Endothelial cell of umbilical vein (primary cell): ENCODE measurements at regions not wholly inside any gene's neighbourhood (a gene's known extent, or its start where the extent isn't known, plus 50 kb on each side); places are given as distances from the start of the nearest gene placed in this dataset.

ENCODE experiments used
- BruUV-seq: library from RNA; stranded (reverse); fragments of 400-500 nt; replicated peaks from 2 replicates; lab custom pipeline; 2021; lab: Mats Ljungman, UMichigan
- CTCF ChIA-PET: fragments of 300-600, 350-600 bp; sonication (Branson Sonifier 250); formaldehyde crosslinking; loops from one replicate; lab custom pipeline; 2021; ENCODE audit warnings: antibody characterized with exemption, inconsistent platforms; lab: Charles Lee
- POLR2A ChIA-PET: fragments of 300-600, 350-600 bp; sonication (Branson Sonifier 250); formaldehyde crosslinking; loops from one replicate; lab custom pipeline; 2021; ENCODE audit warnings: antibody characterized with exemption, inconsistent platforms; lab: Charles Lee
- DNase-seq: peaks from one replicate; pipeline ENCODE4 v3.0.0-alpha.2; 2011; ENCODE audit warnings: low read depth, low spot score
- FAIRE-seq: peaks from 2 replicates; lab custom pipeline; 2011; peaks lifted over from hg19 to GRCh38; lab: Jason Lieb, UNC
- H2AFZ ChIP-seq: 2 replicates; pipeline ENCODE4 v1.6.0; 2012; ENCODE audit warnings: low read depth, low read length, control low read depth, inconsistent platforms
- H3K27ac ChIP-seq: 2 replicates; pipeline ENCODE4 v1.5.1; 2011; ENCODE audit warnings: low read depth, mild to moderate bottlenecking, control low read depth, low read length, moderate library complexity; ENCODE audit not compliant: insufficient read depth
- H3K27me3 ChIP-seq, 2 experiments: 2 replicates each; pipeline versions ENCODE4 v1.6.0 to v1.6.1; 2011; ENCODE audit warnings: low read length in 2 of 2, mixed read lengths in 1 of 2; ENCODE audit not compliant: control insufficient read depth in 2 of 2, insufficient read depth in 2 of 2
- H3K36me3 ChIP-seq, 2 experiments: 2 replicates in 1 of 2; 3 replicates in 1 of 2; pipeline ENCODE4 v1.5.1; 2011; ENCODE audit warnings: low read length in 2 of 2, mild to moderate bottlenecking in 1 of 2, moderate library complexity in 1 of 2; ENCODE audit not compliant: control insufficient read depth in 2 of 2, insufficient read depth in 2 of 2; ENCODE audit errors: extremely low read depth in 1 of 2
- H3K4me1 ChIP-seq: 3 replicates; pipeline ENCODE4 v1.5.1; 2011; ENCODE audit warnings: mild to moderate bottlenecking, low read length; ENCODE audit not compliant: control insufficient read depth, insufficient read depth; ENCODE audit errors: extremely low read depth
- H3K4me2 ChIP-seq: 2 replicates; pipeline ENCODE4 v1.6.1; 2011; ENCODE audit warnings: low read length, control low read depth, mixed read lengths; ENCODE audit not compliant: insufficient read depth
- H3K4me3 ChIP-seq, 3 experiments: fragments of 200-600 bp in 1 of 3; sonication (generic), shearing (Covaris generic) in 1 of 3; replicated peaks in 1 of 3; 2 replicates each; pipeline ENCODE4 v1.5.1; 2011 to 2016; ENCODE audit warnings: control low read depth in 3 of 3, low read length in 3 of 3, mild to moderate bottlenecking in 2 of 3, inconsistent platforms in 1 of 3, low read depth in 1 of 3, moderate library complexity in 1 of 3; ENCODE audit not compliant: insufficient read depth in 1 of 3
- H3K79me2 ChIP-seq: 2 replicates; pipeline ENCODE4 v1.6.0; 2012; ENCODE audit warnings: low read length, inconsistent platforms; ENCODE audit not compliant: control insufficient read depth, insufficient read depth
- H3K9ac ChIP-seq: replicated peaks from 2 replicates; pipeline ENCODE3; 2011; ENCODE audit warnings: low read length, control low read depth; ENCODE audit not compliant: insufficient read depth; ENCODE audit errors: extremely low read depth
- H3K9me1 ChIP-seq: replicated peaks from 3 replicates; pipeline ENCODE4 v1.6.0; 2011; ENCODE audit warnings: mild to moderate bottlenecking, low read length; ENCODE audit not compliant: control insufficient read depth, insufficient read depth; ENCODE audit errors: extremely low read depth
- H3K9me3 ChIP-seq: replicated peaks from 2 replicates; pipeline ENCODE4 v1.5.1; 2012; ENCODE audit warnings: low read length, inconsistent platforms; ENCODE audit not compliant: control insufficient read depth, insufficient read depth
- H4K20me1 ChIP-seq: replicated peaks from 2 replicates; pipeline ENCODE3; 2011; ENCODE audit warnings: mild to moderate bottlenecking, low read length; ENCODE audit not compliant: control insufficient read depth, insufficient read depth; ENCODE audit errors: extremely low read depth
- EZH2 ChIP-seq: IDR thresholded peaks from 2 replicates; pipeline ENCODE4 v1.6.1; 2012; ENCODE audit warnings: borderline replicate concordance, low read depth, mild to moderate bottlenecking, moderate library complexity, low read length, inconsistent platforms; ENCODE audit not compliant: severe bottlenecking
- FOS ChIP-seq: IDR thresholded peaks from 2 replicates; pipeline ENCODE4 v1.6.1; 2011; ENCODE audit warnings: mild to moderate bottlenecking, low read length, moderate library complexity, borderline replicate concordance; ENCODE audit not compliant: insufficient read depth
- POLR2A ChIP-seq: IDR thresholded peaks from 2 replicates; pipeline ENCODE4 v1.6.1; 2012; ENCODE audit warnings: low read depth, mild to moderate bottlenecking, control low read depth, low read length
- dilution Hi-C: fragments of 300-500 bp; cut with MboI; formaldehyde crosslinking; loops from one replicate; pipeline ENCODE4 v1.15.0; 2019; ENCODE audit warnings: low sequenced_read_pairs; ENCODE audit not compliant: extremely low pct_ligation_motif_present
- intact Hi-C: fragments of 100-400 bp; cut with micrococcal nuclease; formaldehyde crosslinking; loops from one replicate; pipeline ENCODE4 v1.10.0; 2022

DNA sequence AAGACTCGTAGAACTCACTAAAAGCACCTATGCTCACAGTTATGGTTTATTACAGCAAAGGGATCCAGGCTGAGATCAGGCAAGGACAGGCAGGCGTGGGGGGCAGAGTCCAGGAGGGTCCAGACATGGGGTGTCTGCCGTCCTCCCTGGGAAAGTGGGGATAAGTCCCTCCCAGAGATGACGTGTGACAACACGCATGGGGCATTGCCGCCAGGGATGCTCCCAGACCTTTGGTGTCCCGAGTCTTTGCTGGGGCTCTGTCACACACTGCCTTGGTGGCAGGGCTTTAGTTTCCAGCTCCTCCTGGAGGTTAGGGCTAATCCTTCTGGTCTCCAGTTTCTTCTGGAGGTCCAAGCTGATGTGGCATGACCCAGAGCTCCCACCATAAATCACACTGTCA lies 226.7 kb downstream of the CTTN start:
- dilution Hi-C loops = no loop called here
- H3K4me3 ChIP-seq = no peak overlapping the region
- H4K20me1 ChIP-seq = no peaks in the 10 kb centered on the region
- H3K4me2 ChIP-seq = no peak overlapping the region
- intact Hi-C loops = no loop called here
- no peak overlapping the region for H3K9ac ChIP-seq
- no peak overlapping the region for H3K27ac ChIP-seq
- DNase-seq (no peak), FAIRE-seq (no peak)
- H3K9me3 ChIP-seq = no peaks in the 10 kb centered on the region
- H3K9me1 ChIP-seq = no peaks in the 10 kb centered on the region
- H3K79me2 ChIP-seq = no peaks in the 10 kb centered on the region
- no peaks in the 10 kb centered on the region for H3K36me3 ChIP-seq
- POLR2A ChIA-PET = no interaction called here
- H2AFZ ChIP-seq = no peak overlapping the region
- no peaks in the 10 kb centered on the region for H3K27me3 ChIP-seq
- TF ChIP-seq POLR2A = no peak
- TF ChIP-seq EZH2 = no peak
- CTCF ChIA-PET = interaction anchor here (0.6 kb wide), 1 partner anchor 622 kb away, joined by 3 read pairs; no protein-coding TSS in a partner anchor
- BruUV-seq = no TSS peak
- H3K4me1 ChIP-seq = no peaks in the 10 kb centered on the region

DNA sequence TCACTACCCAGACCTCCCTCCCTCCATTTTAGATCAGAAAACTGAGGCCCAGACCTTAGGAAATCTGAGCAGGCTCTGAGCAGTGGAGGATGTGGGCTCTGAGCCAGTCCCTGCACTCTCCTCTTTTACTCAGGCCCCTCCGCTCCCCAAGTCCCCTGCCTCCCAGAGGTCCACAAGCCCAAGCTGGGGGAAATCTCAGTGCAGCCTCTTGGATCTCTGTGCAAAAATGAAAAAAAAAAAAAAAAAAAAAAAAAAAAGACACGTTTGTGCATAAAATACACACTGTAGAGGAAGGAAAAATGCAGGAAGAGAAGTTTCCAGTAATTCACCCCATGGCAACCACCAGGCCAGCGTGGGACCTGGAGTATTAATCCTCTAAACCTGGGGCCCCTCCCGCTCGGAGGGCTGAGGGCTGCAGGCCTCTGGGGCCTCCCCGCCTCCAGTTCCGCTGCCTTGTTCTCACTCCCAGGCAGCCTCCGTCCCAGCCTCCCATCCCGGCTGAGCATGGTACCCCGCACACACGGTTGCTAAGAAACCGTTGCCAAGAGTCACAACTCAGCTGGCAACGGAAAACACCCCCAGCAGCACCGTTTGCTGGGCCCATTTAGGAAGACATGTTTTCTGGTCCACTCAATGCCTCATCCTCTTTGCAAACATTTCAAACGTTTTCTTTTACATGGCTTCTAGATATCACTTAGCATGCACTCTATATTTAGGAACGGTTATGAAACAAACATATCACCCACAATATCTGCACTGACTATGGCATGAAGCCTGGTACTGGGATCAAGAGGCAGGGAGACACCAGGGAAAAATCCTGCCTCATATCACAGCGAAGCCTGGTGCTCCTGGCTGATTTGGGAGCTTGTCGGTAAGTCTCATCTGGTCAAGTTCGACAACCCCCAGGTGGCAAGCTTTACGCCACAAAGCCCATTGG lies 227.5 kb downstream of the CTTN start:
- dilution Hi-C loops (no loop called here), intact Hi-C loops (no loop called here)
- H3K79me2 ChIP-seq = no peaks in the 10 kb centered on the region
- CTCF ChIA-PET = interaction anchor here (0.6 kb wide), 1 partner anchor 621 kb away, joined by 3 read pairs; no protein-coding TSS in a partner anchor
- no peak for FAIRE-seq
- H3K9me1 ChIP-seq = no peaks in the 10 kb centered on the region
- H3K9ac ChIP-seq = no peak overlapping the region
- no TSS peak for BruUV-seq
- no peaks in the 10 kb centered on the region for H4K20me1 ChIP-seq
- H2AFZ ChIP-seq = no peak overlapping the region
- no peaks in the 10 kb centered on the region for H3K4me1 ChIP-seq
- H3K36me3 ChIP-seq = no peaks in the 10 kb centered on the region
- no peaks in the 10 kb centered on the region for H3K9me3 ChIP-seq
- H3K27me3 ChIP-seq = no peaks in the 10 kb centered on the region
- POLR2A ChIA-PET = no interaction called here
- no peak for DNase-seq
- H3K27ac ChIP-seq = no peak overlapping the region
- no peak overlapping the region for H3K4me3 ChIP-seq
- TF ChIP-seq EZH2 (no peak), FOS (no peak)
- no peak overlapping the region for H3K4me2 ChIP-seq
